ENCODE measurements at regions not wholly inside any gene's neighbourhood (a gene's known extent, or its start where the extent isn't known, plus 50 kb on each side); places are given as distances from the start of the nearest gene placed in this dataset.

GRCh38 chr20:24102749-24103333 lies 114.3 kb upstream of the GGTLC1 start:
- TF ChIP-seq RAD51 (IDR thresholded peaks at IDR 0.05; ENCODE audit: borderline replicate concordance, low read depth) (no peak), CTCFL (IDR thresholded peaks at IDR 0.05; ENCODE audit: borderline replicate concordance, insufficient read depth, low read depth, low read length, poor library complexity, severe bottlenecking) (no peak), ZNF347 (CRISPR knock-in tag; IDR thresholded peaks at IDR 0.05; ENCODE audit: low read depth) (no peak), ZNF644 (tag; IDR thresholded peaks at IDR 0.05; ENCODE audit: low read depth) (no peak), BCLAF1 (IDR thresholded peaks at IDR 0.05; ENCODE audit: borderline replicate concordance in 1 of 2, control insufficient read depth in 1 of 2, low read depth in 2 of 2, low read length in 1 of 2) (no peak)
- in situ Hi-C loops (cut with MboI) (no loop called here), intact Hi-C loops (cut with micrococcal nuclease) (no loop called here)
- H3K9ac ChIP-seq (ENCODE audit: insufficient read depth in 1 of 2, low read depth in 2 of 2, low read length in 2 of 2), result no peak overlapping the region
- ATAC-seq, result no peak
- H3K9me1 ChIP-seq (ENCODE audit: control insufficient read depth, insufficient read depth, low read length), result no peaks in the 10 kb centered on the region
- H3K4me1 ChIP-seq (replicated peaks in 1 of 2; ENCODE audit: control insufficient read depth in 2 of 2, insufficient read depth in 2 of 2, low read length in 2 of 2), result no peaks in the 10 kb centered on the region
- DNase-seq (ENCODE audit: extremely low read depth in 1 of 4, low spot score in 3 of 4), result no peak
- no TSS peak for BruUV-seq (replicated peaks)
- no peak overlapping the region for H3K4me3 ChIP-seq
- ChIA-PET POLR2A (no interaction called here), CTCF (ENCODE audit: low intra/inter-chr PET ratio) (no interaction called here)
- H3K36me3 ChIP-seq (ENCODE audit: control insufficient read depth, insufficient read depth, low read length), result no peaks in the 10 kb centered on the region
- H3K27me3 ChIP-seq (ENCODE audit: control insufficient read depth in 2 of 2, insufficient read depth in 2 of 2, low read length in 2 of 2), result no peaks in the 10 kb centered on the region
- no peak overlapping the region for H2AFZ ChIP-seq (ENCODE audit: low read depth, low read length)
- no peak overlapping the region for H3K4me2 ChIP-seq (ENCODE audit: insufficient read depth, low read length)
- H3K79me2 ChIP-seq (ENCODE audit: control insufficient read depth, insufficient read depth, low read length), result no peaks in the 10 kb centered on the region
- no peak for FAIRE-seq
- 0% methylated on average over 1 of the region's 1 CpG for WGBS (ENCODE audit: insufficient coverage, low coverage, missing lambda C conversion rate)
- no peak overlapping the region for H3K27ac ChIP-seq (ENCODE audit: extremely low read depth, low read depth, low read length)
- no peaks in the 10 kb centered on the region for H4K20me1 ChIP-seq (replicated peaks; ENCODE audit: control insufficient read depth, insufficient read depth, low read length)
- H3K9me3 ChIP-seq (replicated peaks; ENCODE audit: control insufficient read depth, insufficient read depth, low read depth, low read length), result no peaks in the 10 kb centered on the region

Data from K562 (cell line).